Activated CD8-positive, alpha-beta memory T cell treated with anti-CD3 and anti-CD28 coated beads for 4 hours (primary cell): ENCODE measurements at regions not wholly inside any gene's neighbourhood (a gene's known extent, or its start where the extent isn't known, plus 50 kb on each side); places are given as distances from the start of the nearest gene placed in this dataset.

ENCODE experiments used
- DNase-seq, 2 donors: peaks; one replicate each; pipeline ENCODE4 v3.0.0-alpha.2; 2020; ENCODE audit warnings: low read depth in 2 of 2

GRCh38 chr2:219901155-219901554 lies 273.7 kb downstream of the SLC4A3 start:
- no peak for DNase-seq

GRCh38 chr2:219902891-219903552 lies 275.6 kb downstream of the SLC4A3 start:
- DNase-seq = no peak

GRCh38 chr2:219905640-219906039 lies 278.2 kb downstream of the SLC4A3 start:
- no peak for DNase-seq

GRCh38 chr2:219906114-219907010 lies 278.9 kb downstream of the SLC4A3 start:
- DNase-seq = no peak

GRCh38 chr2:219907011-219907365 lies 279.6 kb downstream of the SLC4A3 start:
- no peak for DNase-seq

- no peak for DNase-seq
These were observed 281.1 kb downstream of the SLC4A3 start for GRCh38 chr2:219908538-219908937.

GRCh38 chr2:219911541-219911940 lies 284.1 kb downstream of the SLC4A3 start:
- DNase-seq = no peak

GRCh38 chr2:219912491-219912921 lies 285.1 kb downstream of the SLC4A3 start:
- no peak for DNase-seq

GRCh38 chr2:219914577-219914976 lies 287.1 kb downstream of the SLC4A3 start:
- DNase-seq = no peak

- DNase-seq = no peak
These were observed 288.9 kb downstream of the SLC4A3 start for GRCh38 chr2:219916281-219916680.

GRCh38 chr2:219916726-219917440 lies 289.5 kb downstream of the SLC4A3 start:
- DNase-seq = no peak

GRCh38 chr2:219918254-219918653 lies 290.8 kb downstream of the SLC4A3 start:
- no peak for DNase-seq

- no peak for DNase-seq
These were observed 291.5 kb downstream of the SLC4A3 start for GRCh38 chr2:219918944-219919343.

GRCh38 chr2:219919506-219919905 lies 292.1 kb downstream of the SLC4A3 start:
- no peak for DNase-seq

- DNase-seq = no peak
These were observed 302.4 kb downstream of the SLC4A3 start for GRCh38 chr2:219929835-219930234.

GRCh38 chr2:219939647-219940046 lies 312.2 kb downstream of the SLC4A3 start:
- no peak for DNase-seq

- DNase-seq = no peak
These were observed 317.4 kb downstream of the SLC4A3 start for GRCh38 chr2:219944866-219945265.

GRCh38 chr2:219946021-219946420 lies 318.6 kb downstream of the SLC4A3 start:
- no peak for DNase-seq

GRCh38 chr2:219946529-219946928 lies 319.1 kb downstream of the SLC4A3 start:
- no peak for DNase-seq

GRCh38 chr2:219947575-219947974 lies 320.1 kb downstream of the SLC4A3 start:
- no peak for DNase-seq

- DNase-seq = no peak
These were observed 321.6 kb downstream of the SLC4A3 start for GRCh38 chr2:219949053-219949452.

GRCh38 chr2:219951099-219951498 lies 323.7 kb downstream of the SLC4A3 start:
- no peak for DNase-seq

- DNase-seq = no peak
These were observed 326.9 kb downstream of the SLC4A3 start for GRCh38 chr2:219954331-219954730.
